Retinal pigment epithelial cell (primary cell): ENCODE measurements at regions not wholly inside any gene's neighbourhood (a gene's known extent, or its start where the extent isn't known, plus 50 kb on each side); places are given as distances from the start of the nearest gene placed in this dataset.

ENCODE experiments used
- DNase-seq: peaks from one replicate; pipeline ENCODE4 v3.0.0-alpha.2; 2010; ENCODE audit warnings: low read depth
- H3K4me3 ChIP-seq: 2 replicates; pipeline ENCODE4 v1.5.1; 2011; ENCODE audit warnings: mild to moderate bottlenecking, low read length, control low read depth, moderate library complexity
- TF ChIP-seq, protein P1 (sequence below): conservative IDR thresholded peaks from 2 replicates; pipeline ENCODE4 v1.5.1; 2011; ENCODE audit warnings: low read depth, low read length, control low read depth, inconsistent platforms

- TF ChIP-seq, protein P1, sequence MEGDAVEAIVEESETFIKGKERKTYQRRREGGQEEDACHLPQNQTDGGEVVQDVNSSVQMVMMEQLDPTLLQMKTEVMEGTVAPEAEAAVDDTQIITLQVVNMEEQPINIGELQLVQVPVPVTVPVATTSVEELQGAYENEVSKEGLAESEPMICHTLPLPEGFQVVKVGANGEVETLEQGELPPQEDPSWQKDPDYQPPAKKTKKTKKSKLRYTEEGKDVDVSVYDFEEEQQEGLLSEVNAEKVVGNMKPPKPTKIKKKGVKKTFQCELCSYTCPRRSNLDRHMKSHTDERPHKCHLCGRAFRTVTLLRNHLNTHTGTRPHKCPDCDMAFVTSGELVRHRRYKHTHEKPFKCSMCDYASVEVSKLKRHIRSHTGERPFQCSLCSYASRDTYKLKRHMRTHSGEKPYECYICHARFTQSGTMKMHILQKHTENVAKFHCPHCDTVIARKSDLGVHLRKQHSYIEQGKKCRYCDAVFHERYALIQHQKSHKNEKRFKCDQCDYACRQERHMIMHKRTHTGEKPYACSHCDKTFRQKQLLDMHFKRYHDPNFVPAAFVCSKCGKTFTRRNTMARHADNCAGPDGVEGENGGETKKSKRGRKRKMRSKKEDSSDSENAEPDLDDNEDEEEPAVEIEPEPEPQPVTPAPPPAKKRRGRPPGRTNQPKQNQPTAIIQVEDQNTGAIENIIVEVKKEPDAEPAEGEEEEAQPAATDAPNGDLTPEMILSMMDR: no peak
- no peak for DNase-seq
- H3K4me3 ChIP-seq: no peak overlapping the region
Measured at GRCh38 chr1:59062743-59063142, 234.2 kb upstream of the FGGY start.

DNA sequence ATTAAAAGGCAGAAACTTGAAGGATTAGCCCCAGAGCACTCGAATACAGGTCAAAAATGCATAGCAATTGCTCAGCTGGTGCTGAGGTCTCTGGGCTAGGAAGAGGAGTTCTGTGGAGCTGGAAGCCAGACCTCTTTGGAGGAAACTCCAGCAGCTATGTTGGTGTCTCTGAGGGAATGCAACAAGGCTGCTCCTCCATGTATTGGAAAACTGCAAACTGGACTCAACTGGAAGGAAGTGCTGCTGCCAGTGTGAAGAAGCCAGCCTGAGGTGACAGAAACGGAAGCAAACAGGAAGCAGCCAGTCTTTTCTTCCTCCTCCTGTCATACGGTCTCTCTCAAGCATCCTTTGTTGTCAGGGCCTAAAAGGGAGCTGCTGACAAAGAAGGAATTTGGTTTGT, 233.4 kb upstream of the FGGY start:
- no peak for DNase-seq
- TF ChIP-seq, protein P1: no peak
- H3K4me3 ChIP-seq: no peak overlapping the region

DNA sequence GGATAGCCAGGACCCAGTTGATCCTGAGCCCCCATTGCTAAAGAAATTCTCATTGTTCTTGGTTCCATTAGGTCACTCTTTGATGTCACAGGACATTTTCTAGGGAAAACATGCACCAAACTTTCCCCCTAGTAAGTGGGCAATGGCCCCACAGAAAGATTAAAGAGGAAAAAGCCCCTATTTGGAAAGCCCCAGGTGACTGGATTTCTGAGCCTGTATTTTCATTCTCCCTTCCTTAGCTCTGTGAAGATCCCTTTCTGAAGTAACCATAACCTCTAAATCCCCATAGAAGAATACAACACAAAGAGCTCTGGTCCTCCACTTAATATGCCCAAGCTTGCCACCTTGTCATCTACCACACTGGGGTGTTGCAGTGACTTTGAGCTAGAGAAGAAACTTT, 232.3 kb upstream of the FGGY start:
- TF ChIP-seq, protein P1: no peak
- no peak for DNase-seq
- H3K4me3 ChIP-seq: no peak overlapping the region

DNA sequence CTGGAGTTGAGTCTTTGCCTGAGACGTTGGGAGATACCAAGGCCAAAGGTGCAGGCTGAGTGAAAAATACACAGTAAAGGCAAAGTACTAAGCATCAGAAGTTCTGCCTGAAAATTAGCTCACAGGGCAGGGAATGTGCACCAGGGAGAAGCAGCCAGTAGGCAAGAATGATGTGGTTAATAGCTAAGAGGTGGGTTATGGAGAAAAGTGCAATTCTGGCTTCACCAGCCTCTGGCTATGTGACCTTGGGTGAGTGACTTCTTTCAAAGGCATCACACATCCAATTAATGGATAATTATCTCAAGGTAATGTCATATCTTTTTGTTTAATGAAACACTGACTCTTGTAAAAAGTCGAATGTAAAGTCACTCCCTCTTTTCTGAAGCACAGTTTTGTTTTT, 230.7 kb upstream of the FGGY start:
- TF ChIP-seq, protein P1: no peak
- no peak for DNase-seq
- no peak overlapping the region for H3K4me3 ChIP-seq

DNA sequence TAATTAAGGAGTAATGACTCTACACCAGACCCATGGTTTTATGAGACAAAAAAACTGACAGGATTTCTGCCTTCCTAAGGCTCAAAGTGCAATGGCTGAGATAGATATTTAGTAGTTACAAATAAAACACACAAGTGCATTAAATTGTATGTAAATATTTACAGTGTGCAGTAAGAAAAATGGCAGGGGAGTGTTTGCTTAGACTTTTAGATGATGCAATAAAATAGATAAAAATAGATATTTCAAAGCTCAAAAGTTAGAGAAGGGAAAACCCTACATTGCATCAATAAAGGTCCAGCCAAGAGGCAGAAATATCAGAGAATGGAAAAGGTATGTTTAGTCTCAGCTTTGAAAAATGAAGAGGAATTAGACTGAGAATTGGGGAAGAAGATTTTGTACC, 226.3 kb upstream of the FGGY start:
- no peak overlapping the region for H3K4me3 ChIP-seq
- DNase-seq: no peak
- TF ChIP-seq, protein P1: no peak

GRCh38 chr1:59071289-59071688, 225.6 kb upstream of the FGGY start:
- DNase-seq: no peak
- H3K4me3 ChIP-seq: no peak overlapping the region
- TF ChIP-seq, protein P1: no peak

DNA sequence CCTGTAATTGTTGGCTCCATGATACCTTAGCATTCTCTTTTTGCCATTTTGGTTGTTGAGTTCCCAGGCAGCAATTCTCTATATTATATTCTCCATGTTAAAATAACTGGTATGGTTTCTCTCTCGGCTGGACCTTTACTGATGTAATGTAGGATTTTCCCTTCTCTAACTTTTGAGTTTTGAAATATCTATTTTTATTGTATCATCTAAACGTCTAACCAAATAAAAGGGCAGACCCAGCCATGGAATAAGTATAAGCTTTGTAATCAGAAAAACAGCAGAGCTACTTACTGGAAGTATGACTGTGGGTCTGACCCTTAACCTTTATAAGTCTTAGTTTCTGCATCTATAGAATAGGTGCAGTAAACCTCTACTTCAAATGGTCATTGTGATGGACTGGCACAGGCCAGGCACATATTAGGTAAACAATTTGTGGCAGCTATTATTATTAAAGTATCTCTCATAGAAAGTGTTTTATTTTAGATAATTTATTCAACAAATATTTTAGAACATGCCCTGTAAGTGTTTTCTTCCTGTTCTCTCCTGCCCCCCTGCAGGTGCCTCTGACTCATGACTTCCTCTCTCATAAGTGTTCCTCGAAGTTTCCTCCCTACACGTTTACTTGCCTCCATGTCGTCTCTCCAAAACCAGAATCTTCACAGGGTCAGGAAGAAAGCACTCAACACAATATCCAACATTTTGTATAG, 224.9 kb upstream of the FGGY start:
- no peak overlapping the region for H3K4me3 ChIP-seq
- TF ChIP-seq, protein P1: no peak
- no peak for DNase-seq
